Lung (tissue), 11 donors: ENCODE measurements at regions not wholly inside any gene's neighbourhood (a gene's known extent, or its start where the extent isn't known, plus 50 kb on each side); places are given as distances from the start of the nearest gene placed in this dataset.
A peak's percentile ranks its signal among the peaks of the same experiment; 100 is the strongest.

Experiments used
- ATAC-seq: fragments of 200-7000 bp; cut with Tn5 transposase; one replicate; pipeline ENCODE4 v1.9.1; 2020; ENCODE audit warnings: moderate number of reproducible peaks; ENCODE audit not compliant: insufficient read depth, low FRiP score
- DNase-seq, 3 donors: peaks; one replicate each; pipeline ENCODE4 v3.0.0-alpha.2; 2013 to 2017
- H3K27ac ChIP-seq, 2 donors: one replicate each; pipeline ENCODE4 v1.5.1; 2013; ENCODE audit warnings: mild to moderate bottlenecking in 2 of 2, moderate library complexity in 2 of 2, control low read depth in 1 of 2, inconsistent platforms in 1 of 2, low read depth in 1 of 2, low read length in 1 of 2
- H3K27me3 ChIP-seq, 3 donors: one replicate each; pipeline ENCODE4 v1.5.1; 2013; ENCODE audit warnings: low read length in 2 of 3; ENCODE audit not compliant: control insufficient read depth in 3 of 3, insufficient read depth in 3 of 3
- H3K36me3 ChIP-seq, 4 donors: one replicate each; pipeline ENCODE4 v1.5.1; 2013; ENCODE audit warnings: low read length in 4 of 4, mild to moderate bottlenecking in 1 of 4, moderate library complexity in 1 of 4; ENCODE audit not compliant: control insufficient read depth in 4 of 4, insufficient read depth in 4 of 4
- H3K4me1 ChIP-seq, 5 donors: one replicate each; pipeline ENCODE4 v1.5.1; 2013; ENCODE audit warnings: low read length in 5 of 5, mild to moderate bottlenecking in 2 of 5, moderate library complexity in 1 of 5; ENCODE audit not compliant: control insufficient read depth in 5 of 5, insufficient read depth in 5 of 5
- H3K4me3 ChIP-seq: one replicate; pipeline ENCODE4 v1.5.1; 2013; ENCODE audit warnings: mild to moderate bottlenecking, control low read depth, moderate library complexity
- H3K9ac ChIP-seq, 2 donors: one replicate each; pipeline ENCODE4 v1.5.1; 2013; ENCODE audit warnings: low read length in 2 of 2, control low read depth in 1 of 2; ENCODE audit not compliant: insufficient read depth in 1 of 2
- H3K9me3 ChIP-seq, 4 donors: one replicate each; pipeline ENCODE4 v1.5.1; 2013; ENCODE audit warnings: low read length in 3 of 4, mild to moderate bottlenecking in 1 of 4, moderate library complexity in 1 of 4; ENCODE audit not compliant: control insufficient read depth in 4 of 4, insufficient read depth in 3 of 4
- CTCF ChIP-seq: IDR thresholded peaks from 2 replicates; pipeline ENCODE4 v1.5.1; 2012; ENCODE audit warnings: mild to moderate bottlenecking; ENCODE audit errors: control extremely low read depth, extremely low read depth
- WGBS, 2 donors: extraction: QIAGEN DNeasy Blood & Tissue Kit; methylation state at CpG; one replicate each; pipeline ENCODE4 v1.1.7; 2013; 5-methylcytosine and 5-hydroxymethylcytosine counted together
- donor health status: control.
- donor health status: control.
- donor health status: Bipolar disorder and iron deficiency.
- donor health status: healthy.
- donor health status: DM: yes; HTN: yes; CAD: no.

GRCh38 chr10:76628801-76629200, 1008.8 kb downstream of the KCNMA1 start:
- peaks cover 0 to 10% (median 0%) of the 10 kb centered on the region in 5 donors for H3K4me1 ChIP-seq
- H3K36me3 ChIP-seq: no peaks in the 10 kb centered on the region
- no peak overlapping the region for H3K9ac ChIP-seq
- TF ChIP-seq CTCF: no peak
- H3K9me3 ChIP-seq: no peaks in the 10 kb centered on the region
- DNase-seq (no peak), ATAC-seq (no peak)
- H3K4me3 ChIP-seq: no peak overlapping the region
- WGBS, 2 donors: 83 to 88% methylated on average over 1 of the region's 1 CpG
- H3K27ac ChIP-seq: no peak overlapping the region
- no peaks in the 10 kb centered on the region for H3K27me3 ChIP-seq

- 52 to 70% methylated on average over 2 of the region's 2 CpGs for WGBS, 2 donors
Observed at GRCh38 chr10:76626386-76626785, 1011.2 kb downstream of the KCNMA1 start.

GRCh38 chr10:76624470-76624869, 1013.1 kb downstream of the KCNMA1 start:
- Histone ChIP-seq H3K9ac (no peak overlapping the region), H3K9me3 (peaks cover 0 to 7% (median 3%) of the 10 kb centered on the region in 4 donors), H3K27me3 (no peaks in the 10 kb centered on the region), H3K36me3 (no peaks in the 10 kb centered on the region), H3K4me1 (peaks cover 0 to 8% (median 0%) of the 10 kb centered on the region in 5 donors), H3K27ac (no peak overlapping the region), H3K4me3 (no peak overlapping the region)
- ATAC-seq (no peak), DNase-seq (no peak)
- TF ChIP-seq CTCF: no peak
- WGBS, 2 donors: 69 to 89% methylated on average over 6 of the region's 6 CpGs

More at GRCh38 chr10:76626386-76626785, 1011.2 kb downstream of the KCNMA1 start:
- no peak for TF ChIP-seq CTCF
- Histone ChIP-seq H3K27ac (peak overlapping the region in 1 of 2 donors; percentile 21), H3K9me3 (no peaks in the 10 kb centered on the region), H3K4me3 (no peak overlapping the region), H3K27me3 (no peaks in the 10 kb centered on the region), H3K36me3 (no peaks in the 10 kb centered on the region), H3K4me1 (peaks cover 0 to 8% (median 0%) of the 10 kb centered on the region in 5 donors), H3K9ac (no peak overlapping the region)
- ATAC-seq (no peak), DNase-seq (peak in 1 of 3 donors; percentile 40)

- 74 to 84% methylated on average over 2 of the region's 2 CpGs for WGBS, 2 donors
- DNase-seq (no peak), ATAC-seq (no peak)
- no peak for TF ChIP-seq CTCF
- no peak overlapping the region for H3K4me3 ChIP-seq
- H3K27ac ChIP-seq: no peak overlapping the region
- no peak overlapping the region for H3K9ac ChIP-seq
- H3K36me3 ChIP-seq: no peaks in the 10 kb centered on the region
- peaks cover 0 to 8% (median 0%) of the 10 kb centered on the region in 5 donors for H3K4me1 ChIP-seq
- H3K27me3 ChIP-seq: no peaks in the 10 kb centered on the region
- H3K9me3 ChIP-seq: peaks cover 0 to 7% (median 3%) of the 10 kb centered on the region in 4 donors
Observed at GRCh38 chr10:76621886-76622620, 1015.6 kb downstream of the KCNMA1 start.
